ENCODE measurements at regions not wholly inside any gene's neighbourhood (a gene's known extent, or its start where the extent isn't known, plus 50 kb on each side); places are given as distances from the start of the nearest gene placed in this dataset.

DNA sequence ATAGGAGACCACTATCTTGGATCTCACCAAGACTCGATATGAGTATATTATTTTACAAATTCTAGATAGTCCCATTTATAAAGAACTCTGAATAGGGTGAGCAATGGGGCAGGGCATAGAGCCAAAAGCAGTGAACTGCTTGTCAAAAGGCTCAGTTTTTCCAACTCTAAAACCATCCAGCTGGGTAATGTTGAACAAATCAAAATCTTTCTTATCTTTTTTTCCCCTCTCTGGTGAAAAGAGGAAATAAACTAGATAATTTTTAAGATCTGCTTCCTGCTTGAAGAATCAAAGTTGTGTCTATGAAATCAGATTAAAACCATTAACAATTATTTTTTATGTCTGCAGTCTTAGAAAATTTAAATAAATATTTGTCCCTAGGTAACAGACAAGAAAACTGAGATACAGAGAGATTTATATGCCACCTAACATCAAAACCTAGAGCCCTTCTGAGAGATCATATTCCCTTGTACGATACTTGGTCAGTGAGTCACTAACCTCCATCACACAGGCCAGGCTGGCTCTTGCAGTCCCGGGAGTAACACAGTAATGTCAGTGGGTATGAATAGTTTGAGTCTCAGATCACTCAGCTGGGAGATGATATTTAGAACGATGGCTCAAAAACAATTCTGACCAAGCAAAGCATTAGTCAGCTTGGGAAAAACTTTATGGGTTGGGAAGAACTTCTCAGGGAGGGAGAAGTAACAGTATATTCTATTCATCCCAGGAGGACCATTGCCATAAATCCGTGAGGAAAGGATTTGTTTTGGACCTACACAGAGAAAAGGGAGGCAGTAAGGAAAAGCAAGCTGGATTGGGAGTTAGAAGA lies 178.8 kb downstream of the REEP3 start:
- no peak for TF ChIP-seq CTCF (IDR thresholded peaks at IDR 0.05; ENCODE audit: low read length)
- no peak for TF ChIP-seq EZH2phosphoT487 (IDR thresholded peaks at IDR 0.05; ENCODE audit: low read length)
- no peak for TF ChIP-seq EZH2 (optimal IDR thresholded peaks at IDR 0.05; ENCODE audit: low read depth, low read length)

Measured in MM.1S (cell line).